ENCODE measurements at regions not wholly inside any gene's neighbourhood (a gene's known extent, or its start where the extent isn't known, plus 50 kb on each side); places are given as distances from the start of the nearest gene placed in this dataset.
A peak's percentile ranks its signal among the peaks of the same experiment; 100 is the strongest.

DNA sequence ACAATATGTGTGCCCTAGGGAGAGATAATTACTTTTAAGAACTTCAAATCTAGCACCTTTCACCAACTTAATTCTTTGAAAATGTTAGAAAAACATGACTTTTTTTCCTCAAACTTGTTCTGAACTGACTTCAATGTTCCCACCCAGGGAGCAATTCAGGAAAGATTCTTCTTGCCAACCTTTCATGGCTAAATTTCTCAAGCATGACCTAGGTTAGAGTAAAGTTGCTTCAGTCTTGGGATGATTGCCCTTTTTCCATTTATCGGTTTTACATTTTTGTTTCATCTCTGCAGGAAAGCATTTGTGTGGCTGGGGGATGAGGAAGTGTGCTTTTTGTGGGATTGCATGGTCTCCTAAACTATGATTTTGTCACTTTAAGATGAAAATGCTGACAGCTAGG lies 647.7 kb downstream of the LTN1 start:
- H3K9me3 ChIP-seq = no peaks in the 10 kb centered on the region
- H3K36me3 ChIP-seq = no peaks in the 10 kb centered on the region
- no peak overlapping the region for H3K4me3 ChIP-seq
- no peak for ATAC-seq
- TF ChIP-seq, protein P1, sequence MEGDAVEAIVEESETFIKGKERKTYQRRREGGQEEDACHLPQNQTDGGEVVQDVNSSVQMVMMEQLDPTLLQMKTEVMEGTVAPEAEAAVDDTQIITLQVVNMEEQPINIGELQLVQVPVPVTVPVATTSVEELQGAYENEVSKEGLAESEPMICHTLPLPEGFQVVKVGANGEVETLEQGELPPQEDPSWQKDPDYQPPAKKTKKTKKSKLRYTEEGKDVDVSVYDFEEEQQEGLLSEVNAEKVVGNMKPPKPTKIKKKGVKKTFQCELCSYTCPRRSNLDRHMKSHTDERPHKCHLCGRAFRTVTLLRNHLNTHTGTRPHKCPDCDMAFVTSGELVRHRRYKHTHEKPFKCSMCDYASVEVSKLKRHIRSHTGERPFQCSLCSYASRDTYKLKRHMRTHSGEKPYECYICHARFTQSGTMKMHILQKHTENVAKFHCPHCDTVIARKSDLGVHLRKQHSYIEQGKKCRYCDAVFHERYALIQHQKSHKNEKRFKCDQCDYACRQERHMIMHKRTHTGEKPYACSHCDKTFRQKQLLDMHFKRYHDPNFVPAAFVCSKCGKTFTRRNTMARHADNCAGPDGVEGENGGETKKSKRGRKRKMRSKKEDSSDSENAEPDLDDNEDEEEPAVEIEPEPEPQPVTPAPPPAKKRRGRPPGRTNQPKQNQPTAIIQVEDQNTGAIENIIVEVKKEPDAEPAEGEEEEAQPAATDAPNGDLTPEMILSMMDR (IDR thresholded peaks at IDR 0.05) = no peak
- TF ChIP-seq POLR2AphosphoS5 (IDR thresholded peaks at IDR 0.05) = no peak
- no peak for TF ChIP-seq EP300 (IDR thresholded peaks at IDR 0.05)
- TF ChIP-seq POLR2A (IDR thresholded peaks at IDR 0.05) = no peak
- no peaks in the 10 kb centered on the region for H3K27me3 ChIP-seq
- WGBS, 2 donors (ENCODE audit: low coverage in 1 of 2) = 63 to 82% methylated on average over 1 of the region's 1 CpG
- H3K4me1 ChIP-seq = no peaks in the 10 kb centered on the region
- H3K27ac ChIP-seq = no peak overlapping the region

DNA sequence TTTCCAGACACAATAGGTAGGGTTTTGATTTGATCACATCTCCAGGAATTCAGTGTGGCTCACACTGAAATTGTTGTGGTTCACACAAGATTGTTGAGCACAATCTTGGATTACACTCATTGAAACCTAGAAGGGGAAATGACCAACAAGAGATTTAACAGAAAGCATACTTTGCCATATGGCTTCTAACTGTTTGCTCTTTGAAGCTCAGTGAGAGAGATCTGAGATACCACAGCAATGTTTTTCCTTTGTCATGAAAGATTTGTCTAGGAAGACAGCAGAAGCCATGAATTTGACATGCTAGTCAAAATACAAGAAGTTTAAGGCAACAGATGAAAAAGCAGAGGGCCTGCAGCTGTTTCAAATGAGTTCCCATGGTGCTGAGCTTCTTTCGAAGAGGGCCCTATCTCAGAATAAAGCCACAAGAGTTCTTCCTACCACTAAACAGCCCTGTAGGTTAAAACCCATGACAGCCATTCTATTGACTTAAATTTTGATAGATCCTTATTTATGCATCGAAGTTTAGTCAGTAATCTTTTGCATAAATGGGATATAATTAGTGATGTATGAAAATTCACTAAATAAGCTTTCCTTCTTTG lies 650.4 kb downstream of the LTN1 start:
- WGBS, 2 donors (ENCODE audit: low coverage in 1 of 2) = 84 to 92% methylated on average over 2 of the region's 2 CpGs
- ATAC-seq = no peak
- TF ChIP-seq, protein P1 (IDR thresholded peaks at IDR 0.05) = no peak
- TF ChIP-seq POLR2A (IDR thresholded peaks at IDR 0.05) (no peak), EP300 (IDR thresholded peaks at IDR 0.05) (no peak), POLR2AphosphoS5 (IDR thresholded peaks at IDR 0.05) (no peak)
- H3K4me1 ChIP-seq = peaks cover 0 to 11% (median 0%) of the 10 kb centered on the region in 3 donors
- H3K27ac ChIP-seq = no peak overlapping the region
- H3K4me3 ChIP-seq = no peak overlapping the region
- H3K36me3 ChIP-seq = no peaks in the 10 kb centered on the region
- no peaks in the 10 kb centered on the region for H3K27me3 ChIP-seq
- H3K9me3 ChIP-seq = no peaks in the 10 kb centered on the region

DNA sequence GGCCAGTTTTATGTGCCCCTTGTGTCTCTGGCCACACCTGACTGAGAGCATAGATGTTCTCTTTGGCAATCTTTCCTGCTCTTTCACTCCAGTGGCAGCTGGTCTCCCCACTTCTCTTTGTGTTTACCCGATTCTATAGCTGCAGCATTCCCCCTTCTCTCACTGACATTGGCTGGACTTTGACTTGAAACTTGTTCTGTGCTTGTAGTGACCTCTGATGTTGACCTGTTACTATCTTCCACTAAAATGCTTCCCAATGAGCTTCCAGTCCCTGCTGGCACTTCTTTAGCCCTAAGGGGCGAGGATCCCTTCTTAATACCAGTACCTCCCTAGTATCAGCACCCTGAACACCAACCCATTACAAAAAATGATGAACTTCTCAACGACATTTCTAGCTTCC lies 653.3 kb downstream of the LTN1 start:
- no peak for ATAC-seq
- TF ChIP-seq, protein P1 (IDR thresholded peaks at IDR 0.05) = no peak
- no peak for TF ChIP-seq POLR2AphosphoS5 (IDR thresholded peaks at IDR 0.05)
- no peak for TF ChIP-seq EP300 (IDR thresholded peaks at IDR 0.05)
- TF ChIP-seq POLR2A (IDR thresholded peaks at IDR 0.05) = no peak
- Histone ChIP-seq H3K27ac (peak overlapping the region in 3 of 4 donors; percentile 3 to 18 (median 15)), H3K4me1 (peaks cover 0 to 29% (median 2%) of the 10 kb centered on the region in 3 donors), H3K36me3 (no peaks in the 10 kb centered on the region), H3K9me3 (no peaks in the 10 kb centered on the region), H3K4me3 (no peak overlapping the region), H3K27me3 (no peaks in the 10 kb centered on the region)
- WGBS, 2 donors (ENCODE audit: low coverage in 1 of 2) = 83% methylated on average over 2 to 3 of the region's 3 CpGs

DNA sequence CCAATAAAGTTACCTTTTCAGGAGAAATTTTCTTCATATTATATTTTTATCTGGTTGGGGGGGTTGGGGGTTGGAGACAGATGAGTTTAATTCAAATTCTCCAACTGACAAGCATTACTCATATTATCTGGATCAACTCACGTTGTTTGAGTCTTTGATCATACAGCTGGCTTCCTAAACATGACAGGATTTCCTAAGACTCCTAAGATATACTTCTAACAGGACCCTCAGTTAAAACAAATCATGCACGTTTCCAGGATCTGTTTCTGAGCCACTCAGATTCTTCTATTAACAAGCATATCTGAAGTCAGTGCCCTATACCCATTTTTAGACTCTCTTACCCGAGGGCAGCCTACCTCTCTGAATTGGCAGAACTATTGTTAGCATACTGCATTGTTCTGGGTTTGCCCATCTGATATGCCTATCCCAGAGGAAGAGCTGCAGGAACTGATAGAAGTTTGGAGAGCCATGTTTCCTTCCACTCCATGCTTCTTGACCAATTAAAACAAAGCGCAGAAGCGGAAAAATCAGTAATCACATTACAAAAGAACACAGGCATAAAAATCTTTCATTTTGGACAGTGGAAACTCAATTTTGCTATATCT lies 653.9 kb downstream of the LTN1 start:
- Histone ChIP-seq H3K9me3 (no peaks in the 10 kb centered on the region), H3K4me1 (peaks cover 0 to 35% (median 2%) of the 10 kb centered on the region in 3 donors), H3K36me3 (no peaks in the 10 kb centered on the region), H3K27ac (peak overlapping the region in 2 of 4 donors; percentile 3 to 18), H3K27me3 (no peaks in the 10 kb centered on the region), H3K4me3 (no peak overlapping the region)
- no peak for ATAC-seq
- WGBS, 2 donors (ENCODE audit: low coverage in 1 of 2) = 8 to 41% methylated on average over 2 to 5 of the region's 5 CpGs
- TF ChIP-seq POLR2A (IDR thresholded peaks at IDR 0.05) = no peak
- TF ChIP-seq, protein P1 (IDR thresholded peaks at IDR 0.05) = no peak
- TF ChIP-seq EP300 (IDR thresholded peaks at IDR 0.05) = no peak
- TF ChIP-seq POLR2AphosphoS5 (IDR thresholded peaks at IDR 0.05) = no peak

DNA sequence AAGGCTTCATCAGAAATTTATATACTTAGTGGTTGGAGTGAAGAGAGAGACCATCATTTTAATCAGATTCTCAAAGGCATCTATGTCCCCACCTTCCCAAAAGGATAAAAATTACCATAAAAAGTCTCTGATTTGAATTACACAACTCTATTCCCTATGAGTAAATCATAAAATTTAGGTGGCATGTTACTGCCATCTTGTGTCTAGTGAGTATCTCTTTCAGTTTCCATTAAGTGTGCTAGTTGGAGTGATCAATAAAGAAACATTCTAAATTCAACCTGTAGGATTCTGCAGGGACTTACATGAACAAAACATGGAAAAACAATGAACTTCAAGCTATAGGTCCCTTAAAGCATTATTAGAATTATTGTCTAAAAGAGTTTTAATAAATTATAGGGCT lies 655.4 kb downstream of the LTN1 start:
- Histone ChIP-seq H3K4me3 (no peak overlapping the region), H3K27me3 (no peaks in the 10 kb centered on the region), H3K4me1 (peaks cover 0 to 42% (median 2%) of the 10 kb centered on the region in 3 donors), H3K27ac (peak overlapping the region in 2 of 4 donors; percentile 29 to 52), H3K9me3 (no peaks in the 10 kb centered on the region), H3K36me3 (no peaks in the 10 kb centered on the region)
- TF ChIP-seq, protein P1 (IDR thresholded peaks at IDR 0.05) = peak; percentile 10 to 56 (median 44)
- TF ChIP-seq EP300 (IDR thresholded peaks at IDR 0.05) = no peak
- no peak for ATAC-seq
